ENCODE measurements at regions not wholly inside any gene's neighbourhood (a gene's known extent, or its start where the extent isn't known, plus 50 kb on each side); places are given as distances from the start of the nearest gene placed in this dataset.

- H3K36me3 Mint-ChIP-seq (ENCODE audit: low read depth) = no peaks in the 10 kb centered on the region
- H3K4me3 Mint-ChIP-seq = no peak overlapping the region
- intact Hi-C loops (cut with micrococcal nuclease) = no loop called here
- H3K9me3 Mint-ChIP-seq = no peaks in the 10 kb centered on the region
- CTCF ChIA-PET = no interaction called here
- no peak for DNase-seq
- H3K4me1 Mint-ChIP-seq (ENCODE audit: low read depth) = no peaks in the 10 kb centered on the region
- peaks cover 7% of the 10 kb centered on the region for H3K27me3 Mint-ChIP-seq (ENCODE audit: low read depth)
- no peak overlapping the region for H3K27ac Mint-ChIP-seq
These were observed 207.7 kb upstream of the HDDC2 start for GRCh38 chr6:125509477-125509876.

- DNase-seq = no peak
- H3K4me1 Mint-ChIP-seq (ENCODE audit: low read depth) = no peaks in the 10 kb centered on the region
- peaks cover 7% of the 10 kb centered on the region for H3K27me3 Mint-ChIP-seq (ENCODE audit: low read depth)
- H3K36me3 Mint-ChIP-seq (ENCODE audit: low read depth) = no peaks in the 10 kb centered on the region
- no peaks in the 10 kb centered on the region for H3K9me3 Mint-ChIP-seq
- H3K4me3 Mint-ChIP-seq = no peak overlapping the region
- CTCF ChIA-PET = no interaction called here
- no peak overlapping the region for H3K27ac Mint-ChIP-seq
- intact Hi-C loops (cut with micrococcal nuclease) = loop anchor here (5.0 to 10.0 kb wide), 2 partner anchors 242 to 464 kb away; no protein-coding TSS in a partner anchor
These were observed 208.6 kb upstream of the HDDC2 start for GRCh38 chr6:125510405-125510804.

- H3K4me3 Mint-ChIP-seq = no peak overlapping the region
- no peaks in the 10 kb centered on the region for H3K9me3 Mint-ChIP-seq
- no peak for DNase-seq
- peaks cover 5% of the 10 kb centered on the region for H3K27me3 Mint-ChIP-seq (ENCODE audit: low read depth)
- intact Hi-C loops (cut with micrococcal nuclease) = loop anchor here (1.0 to 10.0 kb wide), 3 partner anchors 240 to 463 kb away; no protein-coding TSS in a partner anchor
- no peaks in the 10 kb centered on the region for H3K36me3 Mint-ChIP-seq (ENCODE audit: low read depth)
- H3K4me1 Mint-ChIP-seq (ENCODE audit: low read depth) = no peaks in the 10 kb centered on the region
- CTCF ChIA-PET = no interaction called here
- H3K27ac Mint-ChIP-seq = no peak overlapping the region
These were observed 210.1 kb upstream of the HDDC2 start for GRCh38 chr6:125511809-125512396.

GRCh38 chr6:125512621-125513020 lies 210.9 kb upstream of the HDDC2 start:
- peaks cover 2% of the 10 kb centered on the region for H3K27me3 Mint-ChIP-seq (ENCODE audit: low read depth)
- H3K27ac Mint-ChIP-seq = no peak overlapping the region
- H3K4me3 Mint-ChIP-seq = no peak overlapping the region
- no peaks in the 10 kb centered on the region for H3K36me3 Mint-ChIP-seq (ENCODE audit: low read depth)
- intact Hi-C loops (cut with micrococcal nuclease) = loop anchor here (1.0 to 10.0 kb wide), 3 partner anchors 240 to 462 kb away; no protein-coding TSS in a partner anchor
- DNase-seq = no peak
- H3K9me3 Mint-ChIP-seq = no peaks in the 10 kb centered on the region
- CTCF ChIA-PET = no interaction called here
- no peaks in the 10 kb centered on the region for H3K4me1 Mint-ChIP-seq (ENCODE audit: low read depth)

GRCh38 chr6:125513978-125514377 lies 212.2 kb upstream of the HDDC2 start:
- no peak overlapping the region for H3K4me3 Mint-ChIP-seq
- H3K36me3 Mint-ChIP-seq (ENCODE audit: low read depth) = no peaks in the 10 kb centered on the region
- H3K4me1 Mint-ChIP-seq (ENCODE audit: low read depth) = no peaks in the 10 kb centered on the region
- H3K9me3 Mint-ChIP-seq = no peaks in the 10 kb centered on the region
- CTCF ChIA-PET = interaction anchor here (1.0 kb wide), 1 partner anchor 11 kb away, joined by 3 read pairs; no protein-coding TSS in a partner anchor
- no peak for DNase-seq
- no peak overlapping the region for H3K27ac Mint-ChIP-seq
- H3K27me3 Mint-ChIP-seq (ENCODE audit: low read depth) = peaks cover 6% of the 10 kb centered on the region
- intact Hi-C loops (cut with micrococcal nuclease) = loop anchor here (5.0 to 10.0 kb wide), 2 partner anchors 238 to 461 kb away; no protein-coding TSS in a partner anchor

- no peak overlapping the region for H3K27ac Mint-ChIP-seq
- H3K4me3 Mint-ChIP-seq = no peak overlapping the region
- H3K27me3 Mint-ChIP-seq (ENCODE audit: low read depth) = peaks cover 9% of the 10 kb centered on the region
- DNase-seq = no peak
- H3K9me3 Mint-ChIP-seq = no peaks in the 10 kb centered on the region
- no peaks in the 10 kb centered on the region for H3K36me3 Mint-ChIP-seq (ENCODE audit: low read depth)
- CTCF ChIA-PET = no interaction called here
- H3K4me1 Mint-ChIP-seq (ENCODE audit: low read depth) = no peaks in the 10 kb centered on the region
- intact Hi-C loops (cut with micrococcal nuclease) = loop anchor here (10.0 kb wide), 1 partner anchor 458 kb away; no protein-coding TSS in a partner anchor
These were observed 214.9 kb upstream of the HDDC2 start for GRCh38 chr6:125516644-125517043.

GRCh38 chr6:125519367-125519766 lies 217.6 kb upstream of the HDDC2 start:
- no peaks in the 10 kb centered on the region for H3K4me1 Mint-ChIP-seq (ENCODE audit: low read depth)
- intact Hi-C loops (cut with micrococcal nuclease) = loop anchor here (10.0 kb wide), 1 partner anchor 455 kb away; no protein-coding TSS in a partner anchor
- no peak for DNase-seq
- no peak overlapping the region for H3K27ac Mint-ChIP-seq
- no peak overlapping the region for H3K4me3 Mint-ChIP-seq
- CTCF ChIA-PET = no interaction called here
- H3K27me3 Mint-ChIP-seq (ENCODE audit: low read depth) = peaks cover 11% of the 10 kb centered on the region
- no peaks in the 10 kb centered on the region for H3K9me3 Mint-ChIP-seq
- H3K36me3 Mint-ChIP-seq (ENCODE audit: low read depth) = no peaks in the 10 kb centered on the region

GRCh38 chr6:125524356-125524755 lies 222.6 kb upstream of the HDDC2 start:
- no peak for DNase-seq
- no peaks in the 10 kb centered on the region for H3K36me3 Mint-ChIP-seq (ENCODE audit: low read depth)
- H3K4me3 Mint-ChIP-seq = no peak overlapping the region
- CTCF ChIA-PET = interaction anchor here (1.2 kb wide), 1 partner anchor 55 kb away, joined by 3 read pairs; no protein-coding TSS in a partner anchor
- intact Hi-C loops (cut with micrococcal nuclease) = no loop called here
- H3K27ac Mint-ChIP-seq = no peak overlapping the region
- no peaks in the 10 kb centered on the region for H3K9me3 Mint-ChIP-seq
- H3K4me1 Mint-ChIP-seq (ENCODE audit: low read depth) = no peaks in the 10 kb centered on the region
- peaks cover 21% of the 10 kb centered on the region for H3K27me3 Mint-ChIP-seq (ENCODE audit: low read depth)

- intact Hi-C loops (cut with micrococcal nuclease) = no loop called here
- H3K9me3 Mint-ChIP-seq = no peaks in the 10 kb centered on the region
- CTCF ChIA-PET = no interaction called here
- H3K36me3 Mint-ChIP-seq (ENCODE audit: low read depth) = no peaks in the 10 kb centered on the region
- no peak overlapping the region for H3K4me3 Mint-ChIP-seq
- H3K27ac Mint-ChIP-seq = no peak overlapping the region
- H3K27me3 Mint-ChIP-seq (ENCODE audit: low read depth) = peaks cover 31% of the 10 kb centered on the region
- DNase-seq = no peak
- H3K4me1 Mint-ChIP-seq (ENCODE audit: low read depth) = no peaks in the 10 kb centered on the region
These were observed 223.3 kb upstream of the HEY2 start for GRCh38 chr6:125526007-125526720.

GRCh38 chr6:125528621-125529041 lies 220.8 kb upstream of the HEY2 start:
- no peak overlapping the region for H3K27ac Mint-ChIP-seq
- DNase-seq = no peak
- H3K36me3 Mint-ChIP-seq (ENCODE audit: low read depth) = no peaks in the 10 kb centered on the region
- no peak overlapping the region for H3K4me3 Mint-ChIP-seq
- peaks cover 35% of the 10 kb centered on the region for H3K27me3 Mint-ChIP-seq (ENCODE audit: low read depth)
- H3K4me1 Mint-ChIP-seq (ENCODE audit: low read depth) = no peaks in the 10 kb centered on the region
- no peaks in the 10 kb centered on the region for H3K9me3 Mint-ChIP-seq
- intact Hi-C loops (cut with micrococcal nuclease) = no loop called here
- CTCF ChIA-PET = no interaction called here

GRCh38 chr6:125529061-125529460 lies 220.4 kb upstream of the HEY2 start:
- CTCF ChIA-PET = no interaction called here
- Mint-ChIP-seq H3K4me3 (no peak overlapping the region), H3K4me1 (ENCODE audit: low read depth) (no peaks in the 10 kb centered on the region), H3K9me3 (no peaks in the 10 kb centered on the region), H3K27me3 (ENCODE audit: low read depth) (peaks cover 38% of the 10 kb centered on the region), H3K27ac (no peak overlapping the region), H3K36me3 (ENCODE audit: low read depth) (no peaks in the 10 kb centered on the region)
- intact Hi-C loops (cut with micrococcal nuclease) = no loop called here
- DNase-seq = no peak

GRCh38 chr6:125533710-125534397 lies 215.6 kb upstream of the HEY2 start:
- intact Hi-C loops (cut with micrococcal nuclease) = no loop called here
- CTCF ChIA-PET = interaction anchor here (1.0 kb wide), 1 partner anchor 440 kb away, joined by 3 read pairs; no protein-coding TSS in a partner anchor
- H3K27me3 Mint-ChIP-seq (ENCODE audit: low read depth) = peaks cover 51% of the 10 kb centered on the region

More at GRCh38 chr6:125533710-125534397, 215.6 kb upstream of the HEY2 start:
- Mint-ChIP-seq H3K36me3 (ENCODE audit: low read depth) (no peaks in the 10 kb centered on the region), H3K4me3 (no peak overlapping the region), H3K9me3 (no peaks in the 10 kb centered on the region), H3K27ac (no peak overlapping the region), H3K4me1 (ENCODE audit: low read depth) (peaks cover 3% of the 10 kb centered on the region)
- DNase-seq = no peak
